Peyer's patch (tissue), 4 donors: ENCODE measurements at regions not wholly inside any gene's neighbourhood (a gene's known extent, or its start where the extent isn't known, plus 50 kb on each side); places are given as distances from the start of the nearest gene placed in this dataset.

ENCODE experiments used
- POLR2A ChIP-seq, 2 donors: fragments of 450-650 bp; IDR thresholded peaks; one replicate each; pipeline ENCODE4 v1.5.1; 2017; ENCODE audit warnings: antibody characterized with exemption in 2 of 2, mild to moderate bottlenecking in 2 of 2, moderate library complexity in 2 of 2
- TF ChIP-seq, protein P1 (sequence below), 6 experiments: fragments of 450-650 bp in 4 of 6; fragments of 200-600 bp in 2 of 6; sonication (generic) in 1 of 6; IDR thresholded peaks; one replicate each; pipeline ENCODE4 v1.5.1; 2017 to 2019; ENCODE audit warnings: antibody characterized with exemption in 6 of 6, mild to moderate bottlenecking in 3 of 6, moderate library complexity in 1 of 6

DNA sequence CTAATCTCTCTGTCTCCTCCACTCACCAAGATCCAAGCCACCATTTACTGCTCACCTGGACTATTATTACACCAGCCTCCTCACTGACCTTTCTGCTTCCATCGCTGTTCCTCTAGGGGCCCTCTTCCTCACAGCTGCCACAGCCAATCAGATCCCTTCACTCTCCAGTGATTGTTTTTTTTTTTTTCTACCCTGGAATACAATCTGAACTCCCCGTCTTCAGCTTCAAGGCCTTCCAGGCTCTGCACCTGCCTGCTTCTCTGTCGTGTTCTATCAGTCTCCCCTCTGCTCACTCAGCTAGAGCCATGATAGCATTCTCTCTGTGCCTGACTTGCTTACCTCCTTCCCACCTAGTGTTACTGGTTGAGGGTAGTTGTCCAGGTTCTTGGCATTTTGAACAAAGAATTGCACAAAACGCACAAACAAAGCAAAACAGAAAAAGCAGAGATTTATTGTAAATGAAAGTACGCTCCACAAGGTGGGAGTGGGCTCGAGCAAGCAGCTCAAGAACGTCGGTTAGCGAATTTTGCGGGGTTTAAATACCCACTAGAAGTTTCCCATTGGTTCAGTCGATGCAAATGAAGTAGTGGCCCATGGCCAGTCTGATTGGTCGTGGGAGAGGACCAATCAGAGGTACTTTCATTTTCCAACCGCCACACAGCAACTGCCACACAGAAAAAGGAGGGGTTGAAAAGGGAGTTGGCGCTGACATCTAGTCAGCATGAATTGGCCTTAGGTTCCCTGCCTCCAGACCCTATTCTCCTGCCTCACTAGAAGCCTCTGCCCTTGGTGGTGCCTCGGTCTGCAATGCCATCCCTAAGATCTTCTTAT lies 188.9 kb downstream of the TLE3 start:
- TF ChIP-seq, protein P1, sequence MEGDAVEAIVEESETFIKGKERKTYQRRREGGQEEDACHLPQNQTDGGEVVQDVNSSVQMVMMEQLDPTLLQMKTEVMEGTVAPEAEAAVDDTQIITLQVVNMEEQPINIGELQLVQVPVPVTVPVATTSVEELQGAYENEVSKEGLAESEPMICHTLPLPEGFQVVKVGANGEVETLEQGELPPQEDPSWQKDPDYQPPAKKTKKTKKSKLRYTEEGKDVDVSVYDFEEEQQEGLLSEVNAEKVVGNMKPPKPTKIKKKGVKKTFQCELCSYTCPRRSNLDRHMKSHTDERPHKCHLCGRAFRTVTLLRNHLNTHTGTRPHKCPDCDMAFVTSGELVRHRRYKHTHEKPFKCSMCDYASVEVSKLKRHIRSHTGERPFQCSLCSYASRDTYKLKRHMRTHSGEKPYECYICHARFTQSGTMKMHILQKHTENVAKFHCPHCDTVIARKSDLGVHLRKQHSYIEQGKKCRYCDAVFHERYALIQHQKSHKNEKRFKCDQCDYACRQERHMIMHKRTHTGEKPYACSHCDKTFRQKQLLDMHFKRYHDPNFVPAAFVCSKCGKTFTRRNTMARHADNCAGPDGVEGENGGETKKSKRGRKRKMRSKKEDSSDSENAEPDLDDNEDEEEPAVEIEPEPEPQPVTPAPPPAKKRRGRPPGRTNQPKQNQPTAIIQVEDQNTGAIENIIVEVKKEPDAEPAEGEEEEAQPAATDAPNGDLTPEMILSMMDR (IDR thresholded peaks at IDR 0.05): no peak
- TF ChIP-seq POLR2A (IDR thresholded peaks at IDR 0.05): no peak
